Nephron progenitor cell (in vitro differentiated cells): ENCODE measurements at regions not wholly inside any gene's neighbourhood (a gene's known extent, or its start where the extent isn't known, plus 50 kb on each side); places are given as distances from the start of the nearest gene placed in this dataset.

ENCODE experiments used
- DNase-seq: peaks from one replicate; pipeline ENCODE4 v3.0.0; 2021
- H3K27ac Mint-ChIP-seq: 2 replicates; pipeline ENCODE4 v1.8.0; 2021; ENCODE audit warnings: mild to moderate bottlenecking, moderate library complexity, mixed read lengths
- H3K27me3 Mint-ChIP-seq: 2 replicates; pipeline ENCODE4 v1.8.0; 2021; ENCODE audit warnings: mild to moderate bottlenecking, low read depth, mixed read lengths; ENCODE audit not compliant: poor library complexity
- H3K36me3 Mint-ChIP-seq: 2 replicates; pipeline ENCODE4 v1.8.0; 2021; ENCODE audit warnings: low read depth, mixed read lengths
- H3K4me1 Mint-ChIP-seq: 2 replicates; pipeline ENCODE4 v1.8.0; 2021; ENCODE audit warnings: mixed read lengths
- H3K4me3 Mint-ChIP-seq: 2 replicates; pipeline ENCODE4 v1.8.0; 2021; ENCODE audit warnings: mild to moderate bottlenecking, moderate library complexity, mixed read lengths
- H3K9me3 Mint-ChIP-seq: 2 replicates; pipeline ENCODE4 v1.8.0; 2021; ENCODE audit warnings: mild to moderate bottlenecking, moderate library complexity, mixed read lengths
- CTCF ChIP-seq: fragments of 200-600 bp; sonication (generic); IDR thresholded peaks from 2 replicates; pipeline ENCODE4 v1.5.0; 2021; ENCODE audit warnings: antibody characterized with exemption

GRCh38 chr9:79145442-79145841, 426.3 kb upstream of the TLE4 start:
- no peak for DNase-seq
- H3K27ac Mint-ChIP-seq, result no peak overlapping the region
- no peaks in the 10 kb centered on the region for H3K9me3 Mint-ChIP-seq
- H3K4me3 Mint-ChIP-seq, result no peak overlapping the region
- TF ChIP-seq CTCF, result no peak
- no peaks in the 10 kb centered on the region for H3K36me3 Mint-ChIP-seq
- H3K27me3 Mint-ChIP-seq, result peaks cover 12% of the 10 kb centered on the region
- no peaks in the 10 kb centered on the region for H3K4me1 Mint-ChIP-seq

DNA sequence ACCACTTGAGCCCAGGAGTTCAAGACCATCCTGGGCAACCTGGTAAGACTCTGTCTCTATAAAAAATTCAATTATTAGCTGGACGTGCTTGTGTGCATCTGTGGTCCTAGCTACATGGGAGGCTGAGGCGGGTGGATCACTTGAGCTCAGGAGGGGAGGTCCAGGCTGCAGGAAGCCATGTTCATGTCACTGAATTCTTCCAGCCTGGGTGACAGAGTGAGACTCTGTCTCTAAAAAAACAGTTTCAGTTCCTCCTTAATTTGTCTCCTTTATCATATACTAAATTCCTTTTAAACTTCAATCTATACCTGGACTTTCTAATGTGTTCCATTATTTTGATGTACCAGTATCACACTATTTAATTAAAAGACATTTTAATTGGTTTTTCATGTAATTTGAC, 422.2 kb upstream of the TLE4 start:
- H3K27ac Mint-ChIP-seq, result no peak overlapping the region
- no peak overlapping the region for H3K4me3 Mint-ChIP-seq
- H3K4me1 Mint-ChIP-seq, result no peaks in the 10 kb centered on the region
- H3K36me3 Mint-ChIP-seq, result no peaks in the 10 kb centered on the region
- no peak for DNase-seq
- TF ChIP-seq CTCF, result no peak
- H3K27me3 Mint-ChIP-seq, result peaks cover 7% of the 10 kb centered on the region
- H3K9me3 Mint-ChIP-seq, result peaks cover 4% of the 10 kb centered on the region

- Mint-ChIP-seq H3K27me3 (no peaks in the 10 kb centered on the region), H3K9me3 (peaks cover 4% of the 10 kb centered on the region), H3K27ac (no peak overlapping the region), H3K36me3 (no peaks in the 10 kb centered on the region), H3K4me1 (no peaks in the 10 kb centered on the region), H3K4me3 (no peak overlapping the region)
- no peak for DNase-seq
- no peak for TF ChIP-seq CTCF
Observed at GRCh38 chr9:79151791-79152190, 420.0 kb upstream of the TLE4 start.

- no peak for DNase-seq
- H3K4me3 Mint-ChIP-seq, result no peak overlapping the region
- no peaks in the 10 kb centered on the region for H3K36me3 Mint-ChIP-seq
- no peaks in the 10 kb centered on the region for H3K27me3 Mint-ChIP-seq
- peaks cover 4% of the 10 kb centered on the region for H3K9me3 Mint-ChIP-seq
- TF ChIP-seq CTCF, result no peak
- H3K27ac Mint-ChIP-seq, result no peak overlapping the region
- H3K4me1 Mint-ChIP-seq, result no peaks in the 10 kb centered on the region
Observed at GRCh38 chr9:79152306-79152705, 419.5 kb upstream of the TLE4 start.

- DNase-seq, result no peak
- no peak for TF ChIP-seq CTCF
- Mint-ChIP-seq H3K27me3 (no peaks in the 10 kb centered on the region), H3K27ac (no peak overlapping the region), H3K4me1 (no peaks in the 10 kb centered on the region), H3K4me3 (no peak overlapping the region), H3K36me3 (no peaks in the 10 kb centered on the region), H3K9me3 (peaks cover 4% of the 10 kb centered on the region)
Observed at GRCh38 chr9:79154806-79155205, 417.0 kb upstream of the TLE4 start.

- TF ChIP-seq CTCF, result no peak
- Mint-ChIP-seq H3K27me3 (no peaks in the 10 kb centered on the region), H3K36me3 (no peaks in the 10 kb centered on the region), H3K27ac (no peak overlapping the region), H3K4me3 (no peak overlapping the region), H3K9me3 (peaks cover 4% of the 10 kb centered on the region), H3K4me1 (no peaks in the 10 kb centered on the region)
- DNase-seq, result no peak
Observed at GRCh38 chr9:79155308-79155707, 416.5 kb upstream of the TLE4 start.
